ENCODE measurements at regions not wholly inside any gene's neighbourhood (a gene's known extent, or its start where the extent isn't known, plus 50 kb on each side); places are given as distances from the start of the nearest gene placed in this dataset.
A peak's percentile ranks its signal among the peaks of the same experiment; 100 is the strongest.

- Histone ChIP-seq H4K8ac (ENCODE audit: extremely low read depth, insufficient read depth, low read length) (no peak overlapping the region), H2BK20ac (ENCODE audit: low read length) (no peak overlapping the region), H4K5ac (ENCODE audit: insufficient read length, low read depth, low read length) (no peak overlapping the region), H3K23ac (ENCODE audit: insufficient read length) (no peak overlapping the region), H2AK5ac (ENCODE audit: low read depth, low read length) (no peak overlapping the region), H3K56ac (replicated peaks; ENCODE audit: insufficient read length, low read depth, low read length) (no peak overlapping the region), H3K14ac (ENCODE audit: insufficient read length) (no peak overlapping the region), H3K79me1 (ENCODE audit: low read depth, low read length) (no peaks in the 10 kb centered on the region), H3K36me3 (ENCODE audit: control insufficient read depth in 2 of 4, insufficient read depth in 4 of 4, low read length in 3 of 4) (peaks cover 0 to 3% (median 0%) of the 10 kb centered on the region in 4 experiments; a peak in 1 of 8 replicates), H3K4me2 (ENCODE audit: insufficient read depth in 1 of 2, low read depth in 2 of 2, low read length in 2 of 2) (no peak overlapping the region), H3K4ac (replicated peaks; ENCODE audit: insufficient read length, low read depth, low read length) (no peak overlapping the region), H3K9me3 (ENCODE audit: insufficient read depth in 2 of 2, low read depth in 1 of 2, low read length in 1 of 2) (peaks cover 3 to 7% of the 10 kb centered on the region in 2 experiments; a peak in 2 of 4 replicates), H2BK5ac (ENCODE audit: low read depth, low read length) (no peak overlapping the region), H4K20me1 (replicated peaks in 1 of 2; ENCODE audit: control insufficient read depth in 1 of 2, insufficient read depth in 2 of 2, low read length in 2 of 2) (peaks cover 0 to 4% of the 10 kb centered on the region in 2 experiments), H2BK12ac (ENCODE audit: low read depth, low read length) (no peak overlapping the region), H4K91ac (replicated peaks; ENCODE audit: insufficient read length, low read length) (no peak overlapping the region), H3K18ac (ENCODE audit: extremely low read depth, low read length) (no peak overlapping the region), H3K27ac (ENCODE audit: low read depth, low read length) (no peak overlapping the region), H3K27me3 (replicated peaks in 1 of 4; ENCODE audit: control insufficient read depth in 3 of 4, extremely low read depth in 1 of 4, insufficient read depth in 3 of 4, low read length in 3 of 4) (peaks cover 0 to 2% (median 0%) of the 10 kb centered on the region in 4 experiments; a peak in 2 of 7 replicates), H3K4me3 (ENCODE audit: extremely low read depth in 1 of 4, insufficient read depth in 2 of 4, low read depth in 3 of 4, low read length in 4 of 4) (no peak overlapping the region), H2BK120ac (replicated peaks; ENCODE audit: low read depth, low read length) (no peak overlapping the region), H3K9ac (replicated peaks in 1 of 4; ENCODE audit: extremely low read depth in 1 of 4, low read depth in 3 of 4, low read length in 3 of 4) (no peak overlapping the region), H3K23me2 (ENCODE audit: low read depth, low read length) (no peaks in the 10 kb centered on the region), H3K79me2 (ENCODE audit: control insufficient read depth in 1 of 2, insufficient read depth in 2 of 2, low read length in 2 of 2) (no peaks in the 10 kb centered on the region), H3K4me1 (replicated peaks in 1 of 4; ENCODE audit: control insufficient read depth in 3 of 4, insufficient read depth in 4 of 4, low read length in 3 of 4) (peaks cover 0 to 3% (median 1%) of the 10 kb centered on the region in 4 experiments; a peak in 2 of 7 replicates), H2AFZ (ENCODE audit: low read length) (no peak overlapping the region), H2BK15ac (ENCODE audit: low read length) (no peak overlapping the region)
- WGBS, 2 experiments (ENCODE audit: extremely low coverage in 1 of 2, insufficient coverage in 1 of 2, insufficient read length in 1 of 2, insufficient replicate concordance in 2 of 2, low coverage in 1 of 2, low lambda C conversion rate in 2 of 2, missing lambda C conversion rate in 1 of 2): 88% methylated on average over 2 of the region's 2 CpGs; no CpG with 5 or more reads in 1 of the 2 experiments
- CTCF ChIA-PET (ENCODE audit: partially characterized antibody): interaction anchor here (0.6 kb wide), 1 partner anchor 22 kb away, joined by 5 read pairs; no protein-coding TSS in a partner anchor
- TF ChIP-seq CTBP2 (IDR thresholded peaks at IDR 0.05; ENCODE audit: borderline replicate concordance, insufficient read depth, insufficient read length, low read length) (no peak), SP1 (IDR thresholded peaks at IDR 0.05; ENCODE audit: low read depth, low read length) (no peak), KDM1A (IDR thresholded peaks at IDR 0.05; ENCODE audit: borderline replicate concordance, low read length) (no peak), ZNF274 (IDR thresholded peaks at IDR 0.05; ENCODE audit: borderline replicate concordance, extremely low read depth, low read length) (no peak)
- DNase-seq (ENCODE audit: low read depth in 1 of 2, low spot score in 2 of 2): no peak
- POLR2A ChIA-PET (ENCODE audit: partially characterized antibody): no interaction called here
- peak; percentile 19 for FAIRE-seq
Measured at GRCh38 chr22:26770624-26771023, 113.2 kb downstream of the MIAT start.

Data from H1 (cell line).